Endodermal cell (in vitro differentiated cells): ENCODE measurements at regions not wholly inside any gene's neighbourhood (a gene's known extent, or its start where the extent isn't known, plus 50 kb on each side); places are given as distances from the start of the nearest gene placed in this dataset.
A peak's percentile ranks its signal among the peaks of the same experiment; 100 is the strongest.

Experiments
- DNase-seq: peaks from one replicate; pipeline ENCODE4 v3.0.0-alpha.2; 2017
- H3K27ac ChIP-seq: 2 replicates; pipeline ENCODE4 v1.5.1; 2013; ENCODE audit warnings: mild to moderate bottlenecking, low read depth, low read length, moderate library complexity
- H3K27me3 ChIP-seq: 2 replicates; pipeline ENCODE4 v1.6.1; 2013; ENCODE audit warnings: mild to moderate bottlenecking, low read length, moderate library complexity; ENCODE audit not compliant: insufficient read depth, control insufficient read depth, poor library complexity, severe bottlenecking
- H3K36me3 ChIP-seq: 2 replicates; pipeline ENCODE4 v1.7.0; 2013; ENCODE audit warnings: mild to moderate bottlenecking, low read length, moderate library complexity; ENCODE audit not compliant: control insufficient read depth, insufficient read depth
- H3K4me1 ChIP-seq: one replicate; pipeline ENCODE4 v1.7.0; 2013; ENCODE audit warnings: low read length; ENCODE audit not compliant: control insufficient read depth, insufficient read depth
- H3K4me3 ChIP-seq: 2 replicates; pipeline ENCODE4 v1.5.1; 2013; ENCODE audit warnings: mild to moderate bottlenecking, low read length, moderate library complexity
- H3K9ac ChIP-seq: 2 replicates; pipeline ENCODE4 v1.6.1; 2013; ENCODE audit warnings: mild to moderate bottlenecking, low read length, moderate library complexity; ENCODE audit not compliant: poor library complexity, severe bottlenecking; ENCODE audit errors: extremely low read depth
- H3K9me3 ChIP-seq: 2 replicates; pipeline ENCODE4 v1.6.1; 2013; ENCODE audit warnings: mild to moderate bottlenecking, low read length, moderate library complexity; ENCODE audit not compliant: control insufficient read depth
- H3K27ac Mint-ChIP-seq: 2 replicates; pipeline ENCODE4 v1.8.0; 2020; ENCODE audit warnings: mixed read lengths
- H3K27me3 Mint-ChIP-seq: 2 replicates; pipeline ENCODE4 v1.8.0; 2021; ENCODE audit warnings: mild to moderate bottlenecking, mixed read lengths; ENCODE audit not compliant: insufficient read depth
- H3K36me3 Mint-ChIP-seq: 2 replicates; pipeline ENCODE4 v1.8.0; 2020; ENCODE audit warnings: low read depth, mixed read lengths
- H3K4me1 Mint-ChIP-seq: 2 replicates; pipeline ENCODE4 v1.8.0; 2020; ENCODE audit warnings: mixed read lengths
- H3K4me3 Mint-ChIP-seq: 2 replicates; pipeline ENCODE4 v1.8.0; 2020; ENCODE audit warnings: mild to moderate bottlenecking, moderate library complexity, mixed read lengths
- H3K9me3 Mint-ChIP-seq: 2 replicates; pipeline ENCODE4 v1.8.0; 2020; ENCODE audit warnings: mild to moderate bottlenecking, mixed read lengths
- CTCF ChIP-seq: fragments of 200-600 bp; sonication (generic); conservative IDR thresholded peaks from 2 replicates; pipeline ENCODE4 v1.5.0; 2021; ENCODE audit warnings: antibody characterized with exemption, mild to moderate bottlenecking
- WGBS, 2 experiments: methylation state at CpG; one replicate each; pipeline versions ENCODE4 v1.1.5 to v1.1.7; 2013; ENCODE audit warnings: missing lambda C conversion rate in 2 of 2, mixed read lengths in 1 of 2; ENCODE audit not compliant: insufficient coverage in 1 of 2, insufficient read length in 1 of 2; 5-methylcytosine and 5-hydroxymethylcytosine counted together

DNA sequence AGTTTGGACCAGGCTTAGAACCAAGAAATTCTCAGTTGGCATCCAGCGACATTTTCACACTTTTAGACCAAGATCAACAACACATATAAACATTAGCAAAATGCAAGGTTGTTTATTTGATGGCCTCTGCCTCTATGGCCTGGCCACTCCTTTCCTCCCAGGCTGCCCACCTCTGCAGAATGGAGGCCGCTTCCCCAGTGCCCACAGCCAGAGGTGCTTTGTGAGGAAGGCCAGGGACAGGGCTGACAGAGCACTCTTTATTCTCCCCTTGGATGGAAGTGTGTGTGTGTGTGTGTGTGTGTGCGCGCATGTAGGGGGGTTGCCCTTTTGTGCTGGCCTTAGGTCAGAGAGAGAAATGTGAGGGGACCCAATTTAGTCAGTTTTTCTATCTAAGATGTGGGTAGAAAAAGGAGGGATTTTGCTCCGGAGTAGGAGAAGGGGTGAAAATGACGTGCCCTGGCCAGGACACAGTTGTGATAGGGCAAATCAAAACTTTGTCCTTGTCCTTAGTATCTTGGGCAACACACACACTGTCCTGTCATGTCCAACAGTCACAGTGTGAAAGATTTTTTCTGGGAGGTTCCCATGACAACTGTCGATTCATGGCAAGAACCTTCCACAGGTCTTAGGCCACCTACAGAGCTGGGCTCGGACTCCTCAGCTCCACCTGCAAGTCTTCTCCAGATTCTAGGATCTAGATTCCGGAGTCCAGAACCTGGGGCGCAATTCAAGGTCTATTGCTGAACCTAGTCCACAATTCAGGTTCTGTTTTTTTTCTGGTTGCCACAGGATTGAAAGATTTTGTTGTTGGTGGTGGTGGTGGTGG lies 104.9 kb upstream of the SLC2A1 start:
- no peak for TF ChIP-seq CTCF
- Mint-ChIP-seq H3K4me1 (peaks cover 21% of the 10 kb centered on the region), H3K27me3 (peaks cover 16% of the 10 kb centered on the region), H3K27ac (no peak overlapping the region), H3K36me3 (no peaks in the 10 kb centered on the region), H3K4me3 (no peak overlapping the region), H3K9me3 (no peaks in the 10 kb centered on the region)
- peak; percentile 38 for DNase-seq
- WGBS, 2 experiments, result 87 to 93% methylated on average over 5 to 10 of the region's 10 CpGs
- H3K4me3 ChIP-seq, result no peak overlapping the region
- no peaks in the 10 kb centered on the region for H3K4me1 ChIP-seq
- H3K9me3 ChIP-seq, result no peaks in the 10 kb centered on the region
- no peaks in the 10 kb centered on the region for H3K36me3 ChIP-seq
- no peaks in the 10 kb centered on the region for H3K27me3 ChIP-seq
- H3K9ac ChIP-seq, result no peak overlapping the region
- H3K27ac ChIP-seq, result no peak overlapping the region

DNA sequence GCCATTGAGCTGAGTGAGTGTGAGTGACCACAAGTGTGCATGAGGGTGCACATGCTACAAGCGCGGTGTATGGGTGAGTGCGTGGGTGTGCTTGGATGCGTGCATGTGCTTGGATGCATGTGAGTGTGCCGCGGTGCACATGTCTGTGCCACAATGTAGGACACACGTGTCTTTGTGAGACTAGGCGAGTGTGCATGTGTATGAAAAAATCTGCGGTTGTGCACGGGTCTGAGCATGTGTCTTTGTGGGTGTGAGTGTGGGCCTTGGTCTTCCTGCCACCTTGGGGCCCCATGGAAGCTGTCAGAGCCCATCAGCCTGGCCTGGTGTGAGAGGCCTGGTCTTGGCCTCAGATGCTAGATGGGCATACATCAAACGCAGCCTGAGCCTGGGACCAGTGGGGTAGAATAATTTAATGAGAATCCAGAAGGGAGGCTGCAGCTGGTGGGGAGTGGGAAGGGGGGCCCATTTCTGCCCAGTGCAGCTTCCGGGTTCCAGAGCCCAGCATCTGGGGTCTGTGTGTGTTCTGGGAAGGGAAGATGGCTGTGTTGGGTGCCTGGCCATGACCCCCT lies 103.9 kb upstream of the SLC2A1 start:
- Mint-ChIP-seq H3K27me3 (peaks cover 18% of the 10 kb centered on the region), H3K9me3 (no peaks in the 10 kb centered on the region), H3K4me3 (no peak overlapping the region), H3K27ac (no peak overlapping the region), H3K4me1 (peaks cover 25% of the 10 kb centered on the region), H3K36me3 (no peaks in the 10 kb centered on the region)
- no peak for DNase-seq
- no peak overlapping the region for H3K9ac ChIP-seq
- H3K4me1 ChIP-seq, result no peaks in the 10 kb centered on the region
- TF ChIP-seq CTCF, result no peak
- no peaks in the 10 kb centered on the region for H3K36me3 ChIP-seq
- no peaks in the 10 kb centered on the region for H3K27me3 ChIP-seq
- WGBS, 2 experiments, result 94 to 96% methylated on average over 8 to 12 of the region's 12 CpGs
- no peaks in the 10 kb centered on the region for H3K9me3 ChIP-seq
- H3K27ac ChIP-seq, result no peak overlapping the region
- H3K4me3 ChIP-seq, result no peak overlapping the region

GRCh38 chr1:43061757-43062156 lies 103.1 kb upstream of the SLC2A1 start:
- H3K4me1 ChIP-seq, result no peaks in the 10 kb centered on the region
- no peak overlapping the region for H3K27ac Mint-ChIP-seq
- no peaks in the 10 kb centered on the region for H3K36me3 ChIP-seq
- H3K9me3 ChIP-seq, result no peaks in the 10 kb centered on the region
- H3K9ac ChIP-seq, result no peak overlapping the region
- no peak overlapping the region for H3K4me3 ChIP-seq
- DNase-seq, result no peak
- H3K36me3 Mint-ChIP-seq, result no peaks in the 10 kb centered on the region
- TF ChIP-seq CTCF, result no peak
- peaks cover 25% of the 10 kb centered on the region for H3K4me1 Mint-ChIP-seq
- H3K27ac ChIP-seq, result no peak overlapping the region
- H3K27me3 Mint-ChIP-seq, result peaks cover 15% of the 10 kb centered on the region
- H3K9me3 Mint-ChIP-seq, result no peaks in the 10 kb centered on the region
- no peaks in the 10 kb centered on the region for H3K27me3 ChIP-seq
- H3K4me3 Mint-ChIP-seq, result no peak overlapping the region
- 70 to 76% methylated on average over 3 of the region's 3 CpGs for WGBS, 2 experiments
